SH-SY5Y (cell line): ENCODE measurements at regions not wholly inside any gene's neighbourhood (a gene's known extent, or its start where the extent isn't known, plus 50 kb on each side); places are given as distances from the start of the nearest gene placed in this dataset.

Experiments used
- GATA2 ChIP-seq: IDR thresholded peaks from 2 replicates; pipeline ENCODE4 v1.6.1; 2011; ENCODE audit warnings: mild to moderate bottlenecking, low read depth, low read length
- GATA3 ChIP-seq: IDR thresholded peaks from 2 replicates; pipeline ENCODE4 v1.6.1; 2011; ENCODE audit warnings: low read depth, mild to moderate bottlenecking, low read length, moderate library complexity

DNA sequence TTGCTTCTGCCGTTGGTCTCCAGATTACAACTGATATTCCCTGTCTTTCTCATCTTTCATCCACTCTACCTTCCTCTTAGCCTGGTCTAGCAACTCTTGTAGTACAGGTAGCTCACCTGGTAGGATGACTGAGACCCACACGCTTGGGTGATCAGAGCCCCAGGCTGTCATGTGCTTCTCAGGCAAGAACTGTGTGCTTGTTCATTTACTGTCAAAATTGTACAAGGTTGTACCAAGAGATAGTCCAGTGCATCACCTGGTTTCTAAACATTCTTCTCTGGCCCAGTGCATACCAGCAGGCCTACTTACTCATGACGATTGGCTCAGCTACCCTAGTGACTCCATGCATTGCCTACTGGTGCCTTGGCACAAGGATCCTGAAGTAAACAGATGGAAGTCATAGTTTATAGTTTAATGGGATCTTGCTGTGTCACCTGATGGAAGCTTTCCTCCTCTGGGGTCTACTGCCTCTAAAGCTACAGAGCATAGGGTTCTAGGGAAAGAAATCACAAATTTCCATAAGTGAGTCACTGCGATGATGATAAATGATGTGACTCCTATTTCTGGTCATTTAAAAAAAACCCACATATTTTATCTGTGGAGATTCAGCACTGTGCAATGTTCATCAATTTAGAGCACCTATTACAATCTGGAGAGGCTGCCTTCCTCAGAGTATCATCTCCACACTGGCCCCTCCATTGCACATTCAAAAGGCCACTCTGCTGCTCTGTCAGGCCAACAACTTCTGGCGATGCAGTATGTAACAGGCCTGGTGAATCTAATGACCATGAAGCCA, 481.8 kb upstream of the MEIS1 start:
- TF ChIP-seq GATA3 (no peak), GATA2 (no peak)
